Vagina (tissue), 2 donors: ENCODE measurements at regions not wholly inside any gene's neighbourhood (a gene's known extent, or its start where the extent isn't known, plus 50 kb on each side); places are given as distances from the start of the nearest gene placed in this dataset.
A peak's percentile ranks its signal among the peaks of the same experiment; 100 is the strongest.

Experiments used
- DNase-seq, 2 donors: peaks; one replicate each; pipeline ENCODE4 v3.0.0-alpha.2; 2017; ENCODE audit errors: extremely low spot score in 2 of 2
- H3K27ac ChIP-seq: fragments of 200-600 bp; sonication (generic); one replicate; pipeline ENCODE4 v1.5.1; 2019
- H3K27me3 ChIP-seq: fragments of 200-600 bp; sonication (generic); one replicate; pipeline ENCODE4 v1.5.1; 2019
- H3K36me3 ChIP-seq, 2 donors: fragments of 200-600 bp; sonication (generic); one replicate each; pipeline ENCODE4 v1.5.1; 2017 to 2019
- H3K4me1 ChIP-seq: fragments of 200-600 bp; sonication (generic); one replicate; pipeline ENCODE4 v1.5.1; 2019
- H3K4me3 ChIP-seq, 2 donors: fragments of 200-600 bp; sonication (generic); 1 replicate in 1 of 2; 2 replicates in 1 of 2; pipeline ENCODE4 v1.5.1; 2016 to 2019
- H3K9me3 ChIP-seq: fragments of 200-600 bp; sonication (generic); one replicate; pipeline ENCODE4 v1.5.1; 2019
- CTCF ChIP-seq, 3 experiments: fragments of 450-650 bp in 2 of 3; fragments of 200-600 bp in 1 of 3; sonication (generic) in 1 of 3; IDR thresholded peaks; one replicate each; pipeline ENCODE4 v1.5.1; 2017 to 2019; ENCODE audit warnings: antibody characterized with exemption in 3 of 3, mild to moderate bottlenecking in 2 of 3, moderate library complexity in 2 of 3
- POLR2A ChIP-seq, 2 donors: fragments of 450-650 bp; IDR thresholded peaks; one replicate each; pipeline ENCODE4 v1.6.1; 2017; ENCODE audit warnings: antibody characterized with exemption in 2 of 2, mild to moderate bottlenecking in 2 of 2, moderate library complexity in 2 of 2
- POLR2AphosphoS5 ChIP-seq, 2 donors: sonication (generic); formaldehyde crosslinking; IDR thresholded peaks; one replicate each; pipeline ENCODE4 v1.9.0; 2017; ENCODE audit warnings: antibody characterized with exemption in 2 of 2, mild to moderate bottlenecking in 2 of 2, low read depth in 1 of 2; ENCODE audit not compliant: insufficient read depth in 1 of 2
- intact Hi-C: fragments of 100-400 bp; cut with DNase I; formaldehyde crosslinking; loops from one replicate; pipeline ENCODE4 v1.15.1; 2023

GRCh38 chr9:129272348-129273025 is 94.4 kb upstream of the IER5L start:
- no peaks in the 10 kb centered on the region for H3K9me3 ChIP-seq
- no peak overlapping the region for H3K4me3 ChIP-seq
- H3K27me3 ChIP-seq: no peaks in the 10 kb centered on the region
- H3K27ac ChIP-seq: no peak overlapping the region
- intact Hi-C loops: no loop called here
- no peak for TF ChIP-seq CTCF (IDR thresholded peaks at IDR 0.05)
- no peak for TF ChIP-seq POLR2AphosphoS5 (IDR thresholded peaks at IDR 0.05; ENCODE audit: insufficient read depth in 1 of 2, low read depth in 1 of 2)
- no peak for TF ChIP-seq POLR2A (IDR thresholded peaks at IDR 0.05)
- no peak for DNase-seq
- peaks cover 13% of the 10 kb centered on the region for H3K4me1 ChIP-seq
- no peaks in the 10 kb centered on the region for H3K36me3 ChIP-seq

GRCh38 chr9:129270903-129271431 is 92.9 kb upstream of the IER5L start:
- peak overlapping the region; percentile 63 for H3K27ac ChIP-seq
- no peaks in the 10 kb centered on the region for H3K9me3 ChIP-seq
- H3K4me1 ChIP-seq: peaks cover 13% of the 10 kb centered on the region
- TF ChIP-seq POLR2AphosphoS5 (IDR thresholded peaks at IDR 0.05; ENCODE audit: insufficient read depth in 1 of 2, low read depth in 1 of 2) (no peak), CTCF (IDR thresholded peaks at IDR 0.05) (no peak), POLR2A (IDR thresholded peaks at IDR 0.05) (no peak)
- no peaks in the 10 kb centered on the region for H3K36me3 ChIP-seq
- H3K27me3 ChIP-seq: no peaks in the 10 kb centered on the region
- intact Hi-C loops: no loop called here
- no peak for DNase-seq
- H3K4me3 ChIP-seq: no peak overlapping the region

GRCh38 chr9:129270205-129270604 is 92.1 kb upstream of the IER5L start:
- no peak overlapping the region for H3K4me3 ChIP-seq
- H3K27ac ChIP-seq: peak overlapping the region; percentile 63
- H3K9me3 ChIP-seq: no peaks in the 10 kb centered on the region
- no peak for TF ChIP-seq POLR2A (IDR thresholded peaks at IDR 0.05)
- TF ChIP-seq CTCF (IDR thresholded peaks at IDR 0.05): no peak
- TF ChIP-seq POLR2AphosphoS5 (IDR thresholded peaks at IDR 0.05; ENCODE audit: insufficient read depth in 1 of 2, low read depth in 1 of 2): no peak
- no peaks in the 10 kb centered on the region for H3K27me3 ChIP-seq
- intact Hi-C loops: no loop called here
- peaks cover 13% of the 10 kb centered on the region for H3K4me1 ChIP-seq
- DNase-seq: no peak
- H3K36me3 ChIP-seq: no peaks in the 10 kb centered on the region

- no peak overlapping the region for H3K27ac ChIP-seq
- TF ChIP-seq POLR2AphosphoS5 (IDR thresholded peaks at IDR 0.05; ENCODE audit: insufficient read depth in 1 of 2, low read depth in 1 of 2) (no peak), CTCF (IDR thresholded peaks at IDR 0.05) (no peak), POLR2A (IDR thresholded peaks at IDR 0.05) (no peak)
- peaks cover 13% of the 10 kb centered on the region for H3K4me1 ChIP-seq
- H3K9me3 ChIP-seq: no peaks in the 10 kb centered on the region
- H3K36me3 ChIP-seq: no peaks in the 10 kb centered on the region
- H3K27me3 ChIP-seq: no peaks in the 10 kb centered on the region
- H3K4me3 ChIP-seq: no peak overlapping the region
- no peak for DNase-seq
- intact Hi-C loops: no loop called here
These were observed 89.1 kb upstream of the IER5L start for GRCh38 chr9:129267141-129267540.

- Histone ChIP-seq H3K27me3 (no peaks in the 10 kb centered on the region), H3K27ac (no peak overlapping the region), H3K4me1 (peaks cover 11% of the 10 kb centered on the region), H3K36me3 (no peaks in the 10 kb centered on the region), H3K4me3 (no peak overlapping the region), H3K9me3 (no peaks in the 10 kb centered on the region)
- no peak for DNase-seq
- intact Hi-C loops: no loop called here
- TF ChIP-seq POLR2A (IDR thresholded peaks at IDR 0.05) (no peak), POLR2AphosphoS5 (IDR thresholded peaks at IDR 0.05; ENCODE audit: insufficient read depth in 1 of 2, low read depth in 1 of 2) (no peak), CTCF (IDR thresholded peaks at IDR 0.05) (no peak)
These were observed 88.5 kb upstream of the IER5L start for GRCh38 chr9:129266536-129266935.
